ENCODE measurements at regions not wholly inside any gene's neighbourhood (a gene's known extent, or its start where the extent isn't known, plus 50 kb on each side); places are given as distances from the start of the nearest gene placed in this dataset.
A peak's percentile ranks its signal among the peaks of the same experiment; 100 is the strongest.
"Not testable (repeated sequence)": the region's sequence is repeated elsewhere in the genome, so short reads cannot be mapped to it uniquely, and the experiment has no call there.

- no peak for DNase-seq (ENCODE audit: low spot score)
Observed at GRCh38 chr5:161030229-161030628, 178.2 kb upstream of the ATP10B start.

GRCh38 chr5:161027763-161028162, 175.8 kb upstream of the ATP10B start:
- DNase-seq (ENCODE audit: low spot score), result no peak

- DNase-seq (ENCODE audit: low spot score), result no peak
Observed at GRCh38 chr5:161023551-161023950, 171.5 kb upstream of the ATP10B start.

GRCh38 chr5:161022151-161022550, 170.1 kb upstream of the ATP10B start:
- no peak for DNase-seq (ENCODE audit: low spot score)

GRCh38 chr5:161009817-161010216, 157.8 kb upstream of the ATP10B start:
- no peak for DNase-seq (ENCODE audit: low spot score)

GRCh38 chr5:161009194-161009593, 157.2 kb upstream of the ATP10B start:
- no peak for DNase-seq (ENCODE audit: low spot score)

- no peak for DNase-seq (ENCODE audit: low spot score)
Observed at GRCh38 chr5:161007879-161008278, 155.9 kb upstream of the ATP10B start.

- no peak for DNase-seq (ENCODE audit: low spot score)
Observed at GRCh38 chr5:161002571-161003074, 150.6 kb upstream of the ATP10B start.

GRCh38 chr5:161001604-161002003, 149.6 kb upstream of the ATP10B start:
- no peak for DNase-seq (ENCODE audit: low spot score)

- DNase-seq (ENCODE audit: low spot score), result not testable (repeated sequence)
Observed at GRCh38 chr5:161001142-161001541, 149.1 kb upstream of the ATP10B start.

GRCh38 chr5:160991205-160991604, 139.2 kb upstream of the ATP10B start:
- DNase-seq (ENCODE audit: low spot score), result no peak

- DNase-seq (ENCODE audit: low spot score), result no peak
Observed at GRCh38 chr5:160979385-160979784, 127.4 kb upstream of the ATP10B start.

GRCh38 chr5:160978944-160979343, 126.9 kb upstream of the ATP10B start:
- DNase-seq (ENCODE audit: low spot score), result no peak

GRCh38 chr5:160976181-160976580, 124.2 kb upstream of the ATP10B start:
- DNase-seq (ENCODE audit: low spot score), result no peak

GRCh38 chr5:160970605-160971191, 118.7 kb upstream of the ATP10B start:
- DNase-seq (ENCODE audit: low spot score), result no peak

- DNase-seq (ENCODE audit: low spot score), result no peak
Observed at GRCh38 chr5:160969645-160970044, 117.6 kb upstream of the ATP10B start.

GRCh38 chr5:160968480-160968879, 116.5 kb upstream of the ATP10B start:
- DNase-seq (ENCODE audit: low spot score), result no peak

- peak; percentile 38 for DNase-seq (ENCODE audit: low spot score)
Observed at GRCh38 chr5:160966921-160967320, 114.9 kb upstream of the ATP10B start.

GRCh38 chr5:160961761-160962160, 109.8 kb upstream of the ATP10B start:
- no peak for DNase-seq (ENCODE audit: low spot score)

- DNase-seq (ENCODE audit: low spot score), result no peak
Observed at GRCh38 chr5:160961038-160961437, 109.0 kb upstream of the ATP10B start.

- no peak for DNase-seq (ENCODE audit: low spot score)
Observed at GRCh38 chr5:160960592-160960991, 108.6 kb upstream of the ATP10B start.

- no peak for DNase-seq (ENCODE audit: low spot score)
Observed at GRCh38 chr5:160959804-160960203, 107.8 kb upstream of the ATP10B start.

GRCh38 chr5:160957312-160957861, 105.4 kb upstream of the ATP10B start:
- no peak for DNase-seq (ENCODE audit: low spot score)

- no peak for DNase-seq (ENCODE audit: low spot score)
Observed at GRCh38 chr5:160956051-160956450, 104.0 kb upstream of the ATP10B start.

Measured in D341Med (cell line).